MM.1S (cell line): ENCODE measurements at regions not wholly inside any gene's neighbourhood (a gene's known extent, or its start where the extent isn't known, plus 50 kb on each side); places are given as distances from the start of the nearest gene placed in this dataset.

Source experiments
- EZH2 ChIP-seq: fragments of 300-600 bp; sonication (generic); optimal IDR thresholded peaks from 2 replicates; pipeline ENCODE3; 2017; ENCODE audit warnings: low read depth, mild to moderate bottlenecking, antibody characterized with exemption, low read length, mixed read lengths
- TF ChIP-seq, protein P1 (sequence below): fragments of 300-600 bp; sonication (generic); IDR thresholded peaks from 2 replicates; pipeline ENCODE4 v1.5.1; 2016; ENCODE audit warnings: antibody characterized with exemption, low read length, mixed read lengths

DNA sequence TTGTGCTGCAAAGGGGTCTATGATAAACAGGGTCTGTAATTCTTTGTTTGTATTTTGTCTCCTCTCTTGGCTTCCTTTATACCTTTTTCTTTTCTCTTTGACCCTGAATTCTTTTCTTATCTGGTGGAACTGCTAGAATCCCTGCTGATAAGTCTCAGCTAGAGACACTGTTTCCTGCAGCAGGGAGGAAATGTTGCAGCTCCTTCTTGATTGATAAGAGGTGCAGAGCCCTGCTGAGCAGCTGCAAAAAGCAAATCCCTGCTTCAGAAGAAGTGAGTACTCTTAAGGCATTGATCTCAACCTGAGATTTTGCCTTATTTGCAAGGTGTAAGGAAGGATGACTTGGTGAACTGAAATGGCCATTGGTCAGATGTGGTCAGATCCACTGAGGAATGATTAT, 167.8 kb downstream of the NUP35 start:
- TF ChIP-seq, protein P1, sequence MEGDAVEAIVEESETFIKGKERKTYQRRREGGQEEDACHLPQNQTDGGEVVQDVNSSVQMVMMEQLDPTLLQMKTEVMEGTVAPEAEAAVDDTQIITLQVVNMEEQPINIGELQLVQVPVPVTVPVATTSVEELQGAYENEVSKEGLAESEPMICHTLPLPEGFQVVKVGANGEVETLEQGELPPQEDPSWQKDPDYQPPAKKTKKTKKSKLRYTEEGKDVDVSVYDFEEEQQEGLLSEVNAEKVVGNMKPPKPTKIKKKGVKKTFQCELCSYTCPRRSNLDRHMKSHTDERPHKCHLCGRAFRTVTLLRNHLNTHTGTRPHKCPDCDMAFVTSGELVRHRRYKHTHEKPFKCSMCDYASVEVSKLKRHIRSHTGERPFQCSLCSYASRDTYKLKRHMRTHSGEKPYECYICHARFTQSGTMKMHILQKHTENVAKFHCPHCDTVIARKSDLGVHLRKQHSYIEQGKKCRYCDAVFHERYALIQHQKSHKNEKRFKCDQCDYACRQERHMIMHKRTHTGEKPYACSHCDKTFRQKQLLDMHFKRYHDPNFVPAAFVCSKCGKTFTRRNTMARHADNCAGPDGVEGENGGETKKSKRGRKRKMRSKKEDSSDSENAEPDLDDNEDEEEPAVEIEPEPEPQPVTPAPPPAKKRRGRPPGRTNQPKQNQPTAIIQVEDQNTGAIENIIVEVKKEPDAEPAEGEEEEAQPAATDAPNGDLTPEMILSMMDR: no peak
- TF ChIP-seq EZH2: no peak
